Vagina (tissue), 2 donors: ENCODE measurements at regions not wholly inside any gene's neighbourhood (a gene's known extent, or its start where the extent isn't known, plus 50 kb on each side); places are given as distances from the start of the nearest gene placed in this dataset.

ENCODE experiments used
- POLR2AphosphoS5 ChIP-seq, 2 donors: sonication (generic); formaldehyde crosslinking; IDR thresholded peaks; one replicate each; pipeline ENCODE4 v1.9.0; 2017; ENCODE audit warnings: antibody characterized with exemption in 2 of 2, mild to moderate bottlenecking in 2 of 2, low read depth in 1 of 2; ENCODE audit not compliant: insufficient read depth in 1 of 2
- TF ChIP-seq, protein P1 (sequence below), 3 experiments: fragments of 450-650 bp in 2 of 3; fragments of 200-600 bp in 1 of 3; sonication (generic) in 1 of 3; IDR thresholded peaks; one replicate each; pipeline ENCODE4 v1.5.1; 2017 to 2019; ENCODE audit warnings: antibody characterized with exemption in 3 of 3, mild to moderate bottlenecking in 2 of 3, moderate library complexity in 2 of 3

DNA sequence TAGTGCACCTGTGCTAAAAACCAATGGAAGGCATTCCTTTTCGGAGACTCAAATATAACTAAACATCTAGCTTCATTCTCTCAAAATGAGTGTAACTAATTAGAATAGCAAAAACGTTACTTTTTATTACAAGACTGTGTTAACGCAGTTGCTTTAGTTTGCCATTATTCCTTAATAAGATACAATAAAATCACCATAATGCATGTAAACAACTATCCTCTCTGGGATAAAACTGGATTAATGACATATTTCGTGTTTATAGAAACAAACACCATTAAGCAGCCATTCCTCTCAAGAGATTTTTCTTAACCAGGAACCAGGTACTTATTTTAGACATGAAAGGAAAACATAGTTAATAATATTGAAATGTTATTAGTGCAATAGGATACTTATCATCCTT lies 512.8 kb upstream of the B3GALT2 start:
- TF ChIP-seq, protein P1, sequence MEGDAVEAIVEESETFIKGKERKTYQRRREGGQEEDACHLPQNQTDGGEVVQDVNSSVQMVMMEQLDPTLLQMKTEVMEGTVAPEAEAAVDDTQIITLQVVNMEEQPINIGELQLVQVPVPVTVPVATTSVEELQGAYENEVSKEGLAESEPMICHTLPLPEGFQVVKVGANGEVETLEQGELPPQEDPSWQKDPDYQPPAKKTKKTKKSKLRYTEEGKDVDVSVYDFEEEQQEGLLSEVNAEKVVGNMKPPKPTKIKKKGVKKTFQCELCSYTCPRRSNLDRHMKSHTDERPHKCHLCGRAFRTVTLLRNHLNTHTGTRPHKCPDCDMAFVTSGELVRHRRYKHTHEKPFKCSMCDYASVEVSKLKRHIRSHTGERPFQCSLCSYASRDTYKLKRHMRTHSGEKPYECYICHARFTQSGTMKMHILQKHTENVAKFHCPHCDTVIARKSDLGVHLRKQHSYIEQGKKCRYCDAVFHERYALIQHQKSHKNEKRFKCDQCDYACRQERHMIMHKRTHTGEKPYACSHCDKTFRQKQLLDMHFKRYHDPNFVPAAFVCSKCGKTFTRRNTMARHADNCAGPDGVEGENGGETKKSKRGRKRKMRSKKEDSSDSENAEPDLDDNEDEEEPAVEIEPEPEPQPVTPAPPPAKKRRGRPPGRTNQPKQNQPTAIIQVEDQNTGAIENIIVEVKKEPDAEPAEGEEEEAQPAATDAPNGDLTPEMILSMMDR (IDR thresholded peaks at IDR 0.05) = no peak
- TF ChIP-seq POLR2AphosphoS5 (IDR thresholded peaks at IDR 0.05; ENCODE audit: insufficient read depth in 1 of 2, low read depth in 1 of 2) = no peak
